HCT116 (cell line): ENCODE measurements at regions not wholly inside any gene's neighbourhood (a gene's known extent, or its start where the extent isn't known, plus 50 kb on each side); places are given as distances from the start of the nearest gene placed in this dataset.

ENCODE experiments used
- ATAC-seq: fragments of 200-7000 bp; cut with Tn5 transposase; 2 replicates; pipeline ENCODE4 v1.9.1; 2020; ENCODE audit warnings: mild to moderate bottlenecking, moderate library complexity
- BruUV-seq: library from RNA; stranded (reverse); fragments of 400-500 nt; replicated peaks from 2 replicates; lab custom pipeline; 2021; lab: Mats Ljungman, UMichigan
- CTCF ChIA-PET: fragments of 300-600 bp; sonication (Branson Sonifier 250); formaldehyde crosslinking; loops from one replicate; lab custom pipeline; 2021; ENCODE audit warnings: antibody characterized with exemption; lab: Charles Lee
- POLR2A ChIA-PET: fragments of 300-600, 350-600 bp; sonication (Branson Sonifier 250); formaldehyde crosslinking; loops from one replicate; lab custom pipeline; 2021; ENCODE audit warnings: antibody characterized with exemption; lab: Charles Lee
- RAD21 ChIA-PET, 2 experiments: fragments of 300-600 bp; sonication (Branson Sonifier 250); formaldehyde crosslinking; loops; one replicate each; lab custom pipeline; 2023; ENCODE audit warnings: low total read pairs in 2 of 2; ENCODE audit not compliant: uncharacterized antibody in 2 of 2, unreplicated experiment in 2 of 2, low non-redundant PET in 1 of 2; lab: Charles Lee
- DNase-seq: peaks from one replicate; pipeline ENCODE4 v3.0.0-alpha.2; 2010; ENCODE audit warnings: low read depth, low spot score
- H2AFZ ChIP-seq: fragments of 200-600 bp; shearing (Covaris generic), sonication (generic); 2 replicates; pipeline ENCODE4 v1.6.1; 2017; ENCODE audit warnings: low read depth, mixed run types, mixed read lengths, antibody characterized with exemption, low read length; ENCODE audit not compliant: poor library complexity, severe bottlenecking
- H3K27ac ChIP-seq: 2 replicates; pipeline ENCODE4 v1.5.1; 2012; ENCODE audit warnings: low read depth, low read length
- H3K27me3 ChIP-seq: fragments of 200-600 bp; sonication (generic); 2 replicates; pipeline ENCODE4 v1.6.1; 2016; ENCODE audit warnings: mixed run types, low read length, mixed read lengths; ENCODE audit not compliant: insufficient read depth
- H3K36me3 ChIP-seq, 2 experiments: fragments of 200-500 bp in 1 of 2; fragments of 200-600 bp in 1 of 2; sonication (Bioruptor generic) in 1 of 2; sonication (generic) in 1 of 2; 2 replicates each; pipeline versions ENCODE4 v1.5.1 to v1.6.1; 2014 to 2016; ENCODE audit warnings: low read length in 2 of 2, inconsistent platforms in 1 of 2, mixed read lengths in 1 of 2, mixed run types in 1 of 2; ENCODE audit not compliant: insufficient read depth in 2 of 2, control insufficient read depth in 1 of 2
- H3K4me1 ChIP-seq, 2 experiments: fragments of 200-600 bp in 1 of 2; sonication (generic) in 1 of 2; 2 replicates each; pipeline versions ENCODE4 v1.5.1 to v1.6.1; 2012 to 2017; ENCODE audit warnings: low read length in 2 of 2, inconsistent platforms in 1 of 2, mild to moderate bottlenecking in 1 of 2, mixed read lengths in 1 of 2, mixed run types in 1 of 2, moderate library complexity in 1 of 2; ENCODE audit not compliant: insufficient read depth in 2 of 2, control insufficient read depth in 1 of 2
- H3K4me2 ChIP-seq: fragments of 200-600 bp; sonication (generic); 2 replicates; pipeline ENCODE4 v1.6.1; 2017; ENCODE audit warnings: mixed run types, low read length, mixed read lengths
- H3K4me3 ChIP-seq, 2 experiments: fragments of 200-600 bp in 1 of 2; sonication (generic) in 1 of 2; replicated peaks in 1 of 2; 2 replicates each; pipeline ENCODE4 v1.5.1; 2011 to 2016; ENCODE audit warnings: low read length in 2 of 2, control low read depth in 1 of 2, low read depth in 1 of 2, mild to moderate bottlenecking in 1 of 2, mixed read lengths in 1 of 2, mixed run types in 1 of 2
- H3K79me2 ChIP-seq: fragments of 200-600 bp; sonication (generic); 2 replicates; pipeline ENCODE4 v1.6.1; 2017; ENCODE audit warnings: mild to moderate bottlenecking, mixed run types, low read length, moderate library complexity, mixed read lengths; ENCODE audit not compliant: insufficient read depth
- H3K9ac ChIP-seq: fragments of 200-600 bp; sonication (generic); 2 replicates; pipeline ENCODE4 v1.6.1; 2016; ENCODE audit warnings: low read length, mixed read lengths
- H3K9me2 ChIP-seq: fragments of 200-600 bp; sonication (generic), shearing (Covaris generic); 2 replicates; pipeline ENCODE4 v1.6.1; 2017; ENCODE audit warnings: mixed run types, mild to moderate bottlenecking, moderate library complexity; ENCODE audit not compliant: insufficient read depth
- H3K9me3 ChIP-seq, 2 experiments: fragments of 200-500 bp in 1 of 2; fragments of 200-600 bp in 1 of 2; sonication (Bioruptor generic) in 1 of 2; sonication (generic) in 1 of 2; 2 replicates each; pipeline ENCODE4 v1.6.1; 2014 to 2017; ENCODE audit warnings: low read length in 2 of 2, mixed read lengths in 2 of 2, inconsistent platforms in 1 of 2, low read depth in 1 of 2, mild to moderate bottlenecking in 1 of 2, mixed run types in 1 of 2, moderate library complexity in 1 of 2; ENCODE audit not compliant: control insufficient read depth in 1 of 2, insufficient read depth in 1 of 2
- H4K20me1 ChIP-seq: fragments of 200-600 bp; sonication (generic), shearing (Covaris generic); 2 replicates; pipeline ENCODE4 v1.6.1; 2017; ENCODE audit warnings: mixed run types, mild to moderate bottlenecking, moderate library complexity; ENCODE audit not compliant: insufficient read depth
- ATF3 ChIP-seq: IDR thresholded peaks from 2 replicates; pipeline ENCODE4 v1.6.1; 2012
- CBX3 ChIP-seq: IDR thresholded peaks from 2 replicates; pipeline ENCODE4 v1.6.1; 2012; ENCODE audit warnings: low read depth
- CEBPB ChIP-seq: IDR thresholded peaks from 2 replicates; pipeline ENCODE4 v1.6.1; 2012; ENCODE audit warnings: low read depth
- CTCF ChIP-seq, 3 experiments: fragments of 200-600 bp in 1 of 3; sonication (generic) in 1 of 3; IDR thresholded peaks in 2 of 3; conservative IDR thresholded peaks in 1 of 3; 2 replicates each; pipeline ENCODE4 v1.5.1; 2012 to 2017; ENCODE audit warnings: low read depth in 2 of 3, low read length in 2 of 3, antibody characterized with exemption in 1 of 3, borderline replicate concordance in 1 of 3, control low read depth in 1 of 3, mild to moderate bottlenecking in 1 of 3, mixed read lengths in 1 of 3, mixed run types in 1 of 3, moderate library complexity in 1 of 3; ENCODE audit not compliant: insufficient read depth in 1 of 3
- EGR1 ChIP-seq: IDR thresholded peaks from 2 replicates; pipeline ENCODE4 v1.6.1; 2012; ENCODE audit warnings: low read depth
- ELF1 ChIP-seq: IDR thresholded peaks from 2 replicates; pipeline ENCODE4 v1.6.1; 2012; ENCODE audit warnings: low read depth, borderline replicate concordance
- EZH2 ChIP-seq: fragments of 200-600 bp; sonication (generic); IDR thresholded peaks from 2 replicates; pipeline ENCODE4 v1.6.1; 2017; ENCODE audit warnings: antibody characterized with exemption, mixed run types
- FOSL1 ChIP-seq: IDR thresholded peaks from 2 replicates; pipeline ENCODE4 v1.6.1; 2012; ENCODE audit warnings: low read depth
- JUND ChIP-seq: IDR thresholded peaks from 2 replicates; pipeline ENCODE4 v1.6.1; 2012
- MAX ChIP-seq: IDR thresholded peaks from 2 replicates; pipeline ENCODE4 v1.6.1; 2012
- POLR2A ChIP-seq: IDR thresholded peaks from 2 replicates; pipeline ENCODE4 v1.7.0; 2011; ENCODE audit warnings: borderline replicate concordance; ENCODE audit not compliant: insufficient read depth, insufficient read length; ENCODE audit errors: extremely low read depth
- POLR2AphosphoS5 ChIP-seq: IDR thresholded peaks from 2 replicates; pipeline ENCODE4 v1.6.1; 2011; ENCODE audit warnings: mild to moderate bottlenecking, low read depth, low read length, moderate library complexity
- RAD21 ChIP-seq: IDR thresholded peaks from 2 replicates; pipeline ENCODE4 v1.6.1; 2012; ENCODE audit warnings: low read depth, mild to moderate bottlenecking
- REST ChIP-seq: IDR thresholded peaks from 2 replicates; pipeline ENCODE4 v1.6.1; 2012; ENCODE audit warnings: low read depth
- SP1 ChIP-seq: IDR thresholded peaks from 2 replicates; pipeline ENCODE4 v1.6.1; 2012; ENCODE audit warnings: low read depth
- SRF ChIP-seq: IDR thresholded peaks from 2 replicates; pipeline ENCODE4 v1.6.1; 2012; ENCODE audit warnings: low read depth
- TCF7L2 ChIP-seq: IDR thresholded peaks from 2 replicates; pipeline ENCODE4 v1.7.0; 2011; ENCODE audit warnings: borderline replicate concordance, inconsistent platforms; ENCODE audit not compliant: insufficient read depth, insufficient read length; ENCODE audit errors: extremely low read depth
- YY1 ChIP-seq: IDR thresholded peaks from 2 replicates; pipeline ENCODE4 v1.6.1; 2011; ENCODE audit warnings: low read length, low read depth, moderate library complexity, mild to moderate bottlenecking; ENCODE audit not compliant: insufficient replicate concordance; ENCODE audit errors: extremely low read depth
- ZFX ChIP-seq: fragments of 450-650 bp; IDR thresholded peaks from 2 replicates; pipeline ENCODE4 v1.6.1; 2017
- ZNF274 ChIP-seq: fragments of 200-500 bp; sonication (Bioruptor generic); IDR thresholded peaks from 2 replicates; pipeline ENCODE4 v1.6.1; 2014; ENCODE audit warnings: mild to moderate bottlenecking, low read depth, low read length, inconsistent platforms
- intact Hi-C: fragments of 100-400 bp; cut with micrococcal nuclease; formaldehyde crosslinking; loops from 2 replicates; pipeline ENCODE4 v1.10.0; 2022

- H3K9ac ChIP-seq, result no peak overlapping the region
- H4K20me1 ChIP-seq, result no peaks in the 10 kb centered on the region
- H3K4me1 ChIP-seq, result no peaks in the 10 kb centered on the region
- no peaks in the 10 kb centered on the region; a peak in 1 of 4 replicates for H3K9me3 ChIP-seq
- H3K9me2 ChIP-seq, result no peaks in the 10 kb centered on the region
- no peaks in the 10 kb centered on the region for H3K79me2 ChIP-seq
- RAD21 ChIA-PET, result no interaction called here
- H3K36me3 ChIP-seq, result no peaks in the 10 kb centered on the region
- no peak overlapping the region for H3K27ac ChIP-seq
- no peaks in the 10 kb centered on the region for H3K27me3 ChIP-seq
- intact Hi-C loops, result no loop called here
- POLR2A ChIA-PET, result no interaction called here
- TF ChIP-seq CTCF (IDR thresholded peaks at IDR 0.05 in 2 of 3, conservative IDR thresholded peaks at IDR 0.05 in 1 of 3; ENCODE audit: borderline replicate concordance in 1 of 3, insufficient read depth in 1 of 3, low read depth in 2 of 3, low read length in 2 of 3), result no peak
- TF ChIP-seq EZH2, result no peak
- no peak for TF ChIP-seq POLR2AphosphoS5
- no peak for TF ChIP-seq SP1
- no peak for TF ChIP-seq YY1
- TF ChIP-seq RAD21, result no peak
- no peak for TF ChIP-seq POLR2A
- TF ChIP-seq ZFX, result no peak
- no peak for TF ChIP-seq TCF7L2
- no peak for TF ChIP-seq MAX
- no peak for TF ChIP-seq ATF3
- no peak for TF ChIP-seq REST
- TF ChIP-seq SRF, result no peak
- no peak for TF ChIP-seq ZNF274
- TF ChIP-seq EGR1, result no peak
- no peak for TF ChIP-seq ELF1
- TF ChIP-seq FOSL1, result no peak
- no peak for TF ChIP-seq CEBPB
- TF ChIP-seq JUND, result no peak
- no peak for TF ChIP-seq CBX3
- DNase-seq (no peak), ATAC-seq (no peak)
- BruUV-seq, result no TSS peak
- no peak overlapping the region for H2AFZ ChIP-seq
- CTCF ChIA-PET, result no interaction called here
- no peak overlapping the region for H3K4me3 ChIP-seq
- no peak overlapping the region for H3K4me2 ChIP-seq
These were observed 1055.2 kb upstream of the FANCL start for GRCh38 chr2:59296279-59296678.
